Lower lobe of right lung (tissue), 2 donors: ENCODE measurements at regions not wholly inside any gene's neighbourhood (a gene's known extent, or its start where the extent isn't known, plus 50 kb on each side); places are given as distances from the start of the nearest gene placed in this dataset.

Experiments
- ATAC-seq, 2 donors: fragments of 200-7000 bp; cut with Tn5 transposase; one replicate each; pipeline ENCODE4 v1.9.1; 2020 to 2022; ENCODE audit warnings: mild to moderate bottlenecking in 2 of 2, moderate library complexity in 2 of 2
- DNase-seq: peaks from one replicate; pipeline ENCODE4 v3.0.0-alpha.2; 2020
- H3K27ac ChIP-seq: fragments of 200-600 bp; one replicate; pipeline ENCODE4 v1.8.0; 2022
- H3K27me3 ChIP-seq: fragments of 200-600 bp; one replicate; pipeline ENCODE4 v1.8.0; 2022; ENCODE audit warnings: low read depth
- H3K36me3 ChIP-seq: fragments of 200-600 bp; one replicate; pipeline ENCODE4 v1.8.0; 2022; ENCODE audit warnings: mild to moderate bottlenecking
- H3K4me1 ChIP-seq: fragments of 200-600 bp; one replicate; pipeline ENCODE4 v1.8.0; 2022
- H3K4me3 ChIP-seq: fragments of 200-600 bp; one replicate; pipeline ENCODE4 v1.8.0; 2022; ENCODE audit warnings: mild to moderate bottlenecking
- H3K9me3 ChIP-seq: fragments of 200-600 bp; one replicate; pipeline ENCODE4 v1.8.0; 2022
- intact Hi-C: fragments of 100-400 bp; cut with DNase I; formaldehyde crosslinking; loops from one replicate; pipeline ENCODE4 v1.11.0; 2022
- TF ChIP-seq, protein P1 (sequence below): fragments of 200-600 bp; IDR thresholded peaks from one replicate; pipeline ENCODE4 v1.8.0; 2022; ENCODE audit warnings: antibody characterized with exemption, mild to moderate bottlenecking
- donor health status: DM: no; HTN: yes; CAD: no; lungs with severe emphysema.

DNA sequence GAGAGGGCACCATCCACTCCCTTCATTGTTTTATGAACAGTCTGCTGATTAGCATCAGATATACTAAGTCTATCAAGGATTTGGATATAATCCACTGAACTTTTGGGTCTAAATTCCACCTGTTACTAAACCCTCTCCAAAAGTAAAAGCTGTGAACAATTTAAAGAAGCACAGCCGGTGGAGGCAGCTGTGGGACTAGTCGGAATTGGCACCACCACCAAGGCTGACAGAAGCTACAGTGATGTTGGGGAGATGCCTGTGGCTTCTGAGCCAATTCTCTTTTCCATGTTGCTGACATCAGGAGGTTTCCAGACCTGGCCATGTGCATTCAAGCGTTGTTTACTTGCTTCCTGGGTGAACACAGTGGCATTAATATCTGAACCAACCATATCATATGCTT is 679.0 kb upstream of the CA10 start:
- Histone ChIP-seq H3K9me3 (no peaks in the 10 kb centered on the region), H3K27me3 (no peaks in the 10 kb centered on the region), H3K4me3 (no peak overlapping the region), H3K27ac (no peak overlapping the region), H3K4me1 (no peaks in the 10 kb centered on the region), H3K36me3 (no peaks in the 10 kb centered on the region)
- DNase-seq (no peak), ATAC-seq (no peak)
- TF ChIP-seq, protein P1, sequence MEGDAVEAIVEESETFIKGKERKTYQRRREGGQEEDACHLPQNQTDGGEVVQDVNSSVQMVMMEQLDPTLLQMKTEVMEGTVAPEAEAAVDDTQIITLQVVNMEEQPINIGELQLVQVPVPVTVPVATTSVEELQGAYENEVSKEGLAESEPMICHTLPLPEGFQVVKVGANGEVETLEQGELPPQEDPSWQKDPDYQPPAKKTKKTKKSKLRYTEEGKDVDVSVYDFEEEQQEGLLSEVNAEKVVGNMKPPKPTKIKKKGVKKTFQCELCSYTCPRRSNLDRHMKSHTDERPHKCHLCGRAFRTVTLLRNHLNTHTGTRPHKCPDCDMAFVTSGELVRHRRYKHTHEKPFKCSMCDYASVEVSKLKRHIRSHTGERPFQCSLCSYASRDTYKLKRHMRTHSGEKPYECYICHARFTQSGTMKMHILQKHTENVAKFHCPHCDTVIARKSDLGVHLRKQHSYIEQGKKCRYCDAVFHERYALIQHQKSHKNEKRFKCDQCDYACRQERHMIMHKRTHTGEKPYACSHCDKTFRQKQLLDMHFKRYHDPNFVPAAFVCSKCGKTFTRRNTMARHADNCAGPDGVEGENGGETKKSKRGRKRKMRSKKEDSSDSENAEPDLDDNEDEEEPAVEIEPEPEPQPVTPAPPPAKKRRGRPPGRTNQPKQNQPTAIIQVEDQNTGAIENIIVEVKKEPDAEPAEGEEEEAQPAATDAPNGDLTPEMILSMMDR: no peak
- intact Hi-C loops: no loop called here

DNA sequence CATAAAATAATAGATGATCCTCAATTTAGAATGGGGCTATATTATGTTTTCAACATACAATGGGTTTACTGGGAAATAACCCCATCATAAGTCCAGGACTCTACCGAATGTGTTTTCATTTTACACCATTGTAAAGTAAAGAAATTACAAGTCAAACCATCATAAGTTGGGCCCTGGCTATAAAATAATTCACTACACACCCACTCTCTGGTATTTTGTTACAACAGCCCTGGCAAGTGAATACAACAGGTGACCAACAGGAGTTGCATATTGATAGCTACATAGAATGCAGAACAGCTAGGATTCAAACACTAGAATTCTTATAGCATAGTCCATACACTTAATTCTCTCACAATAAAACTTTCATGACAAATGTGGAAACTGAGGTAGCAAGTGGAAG is 673.0 kb upstream of the CA10 start:
- ATAC-seq: no peak
- no peaks in the 10 kb centered on the region for H3K4me1 ChIP-seq
- TF ChIP-seq, protein P1: no peak

DNA sequence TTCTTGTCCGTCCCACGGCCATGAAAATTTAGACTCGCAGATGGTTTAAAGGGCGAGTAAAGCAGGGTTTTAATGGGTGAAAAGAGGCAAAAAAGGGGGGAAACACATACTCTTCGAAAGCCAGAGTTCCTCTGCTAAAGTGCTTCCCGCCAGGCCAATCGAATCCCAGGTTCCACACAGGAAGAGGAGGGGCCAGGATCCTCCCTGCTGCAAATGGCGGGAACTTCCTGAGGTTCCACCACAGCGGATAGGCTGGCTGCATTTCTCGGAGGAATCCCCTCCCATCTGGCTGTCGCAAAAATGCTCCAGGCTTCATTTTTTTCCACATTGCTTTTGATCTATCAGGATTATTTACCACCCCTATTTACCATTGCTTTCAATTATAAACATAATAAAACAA is 670.1 kb upstream of the CA10 start:
- no peak overlapping the region for H3K4me3 ChIP-seq
- no peaks in the 10 kb centered on the region for H3K4me1 ChIP-seq
- H3K27ac ChIP-seq: no peak overlapping the region
- no peaks in the 10 kb centered on the region for H3K27me3 ChIP-seq
- H3K9me3 ChIP-seq: no peaks in the 10 kb centered on the region
- DNase-seq (no peak), ATAC-seq (no peak)
- no peaks in the 10 kb centered on the region for H3K36me3 ChIP-seq
- TF ChIP-seq, protein P1: no peak
- intact Hi-C loops: no loop called here

More for the DNA sequence above, 673.0 kb upstream of the CA10 start:
- intact Hi-C loops: no loop called here
- DNase-seq: no peak
- no peak overlapping the region for H3K4me3 ChIP-seq
- no peaks in the 10 kb centered on the region for H3K9me3 ChIP-seq
- H3K27me3 ChIP-seq: no peaks in the 10 kb centered on the region
- H3K36me3 ChIP-seq: no peaks in the 10 kb centered on the region
- H3K27ac ChIP-seq: no peak overlapping the region

DNA sequence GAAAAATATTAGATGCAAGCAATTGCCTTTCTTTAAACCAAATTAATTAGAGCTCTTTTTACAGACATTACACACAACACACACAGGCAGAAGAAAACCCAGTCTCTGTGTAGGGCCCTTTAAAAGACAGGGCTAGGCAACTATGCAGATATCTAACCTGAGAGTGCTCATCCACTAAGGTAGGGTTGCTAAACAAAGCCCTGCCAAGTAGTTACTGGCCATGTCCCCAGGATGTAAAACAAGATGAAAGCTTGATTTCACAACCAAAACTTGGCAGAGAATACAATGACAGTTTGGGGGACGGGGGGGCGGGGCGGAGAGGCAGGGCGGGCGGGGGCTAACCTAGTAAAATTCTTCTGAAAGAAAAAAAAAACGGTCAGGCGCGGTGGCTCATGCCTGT is 669.0 kb upstream of the CA10 start:
- Histone ChIP-seq H3K27ac (no peak overlapping the region), H3K4me1 (no peaks in the 10 kb centered on the region), H3K27me3 (no peaks in the 10 kb centered on the region), H3K9me3 (no peaks in the 10 kb centered on the region), H3K36me3 (no peaks in the 10 kb centered on the region), H3K4me3 (no peak overlapping the region)
- TF ChIP-seq, protein P1: no peak
- DNase-seq: no peak
- intact Hi-C loops: no loop called here
- ATAC-seq: peak; percentile 55 to 86

DNA sequence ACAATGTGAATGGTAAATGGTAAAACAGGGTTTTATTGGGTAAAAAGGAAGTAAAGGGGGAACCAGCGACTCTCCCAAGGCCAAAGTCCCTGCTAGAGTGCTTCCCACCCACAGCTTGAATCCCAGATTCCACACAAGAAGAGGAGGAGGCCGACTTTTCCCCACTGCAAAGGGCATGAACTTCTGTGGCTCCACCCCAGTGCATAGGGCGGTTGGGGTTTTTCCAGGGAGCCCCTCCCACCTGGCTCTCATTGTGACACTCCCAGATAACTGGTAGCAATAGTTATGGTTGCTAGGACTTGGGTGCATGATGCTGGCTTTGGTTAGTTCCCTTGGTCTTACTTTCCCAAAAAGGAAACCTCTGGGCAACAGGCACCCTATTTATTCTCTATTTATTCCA is 666.0 kb upstream of the CA10 start:
- H3K9me3 ChIP-seq: no peaks in the 10 kb centered on the region
- TF ChIP-seq, protein P1: no peak
- no peak overlapping the region for H3K4me3 ChIP-seq
- H3K27ac ChIP-seq: no peak overlapping the region
- H3K27me3 ChIP-seq: no peaks in the 10 kb centered on the region
- DNase-seq (no peak), ATAC-seq (no peak)
- no peaks in the 10 kb centered on the region for H3K4me1 ChIP-seq
- intact Hi-C loops: no loop called here
- H3K36me3 ChIP-seq: no peaks in the 10 kb centered on the region

DNA sequence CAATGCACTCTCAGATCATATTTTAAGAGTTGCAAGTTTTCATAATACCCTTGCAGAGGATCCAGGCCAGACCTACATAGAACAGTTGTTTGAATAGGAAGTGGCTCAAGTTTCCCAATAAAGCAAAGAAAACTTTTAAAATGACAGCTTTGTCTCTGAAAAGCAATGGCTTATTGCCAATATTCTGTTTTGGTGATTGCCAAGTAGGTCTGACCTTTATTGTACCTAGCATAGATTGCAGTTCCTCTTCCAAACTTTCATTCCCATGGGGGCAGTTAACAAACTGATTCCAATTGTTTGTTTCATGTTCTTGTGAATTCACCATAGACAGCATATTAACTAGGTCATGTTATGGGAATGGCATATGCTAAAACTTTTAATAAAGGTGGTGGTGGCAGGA is 664.6 kb upstream of the CA10 start:
- Histone ChIP-seq H3K4me3 (no peak overlapping the region), H3K4me1 (no peaks in the 10 kb centered on the region), H3K36me3 (no peaks in the 10 kb centered on the region), H3K9me3 (no peaks in the 10 kb centered on the region), H3K27ac (no peak overlapping the region), H3K27me3 (no peaks in the 10 kb centered on the region)
- no peak for ATAC-seq
- TF ChIP-seq, protein P1: no peak
- intact Hi-C loops: no loop called here
- DNase-seq: no peak
